NCI-H1694 treated with DMSO at 0.1 percent for 48 hours (cell line): ENCODE measurements at regions not wholly inside any gene's neighbourhood (a gene's known extent, or its start where the extent isn't known, plus 50 kb on each side); places are given as distances from the start of the nearest gene placed in this dataset.
"Not testable (repeated sequence)": the region's sequence is repeated elsewhere in the genome, so short reads cannot be mapped to it uniquely, and the experiment has no call there.

Experiments
- DNase-seq: peaks from one replicate; lab custom pipeline; 2025; lab: John Stamatoyannopoulos, UW

DNA sequence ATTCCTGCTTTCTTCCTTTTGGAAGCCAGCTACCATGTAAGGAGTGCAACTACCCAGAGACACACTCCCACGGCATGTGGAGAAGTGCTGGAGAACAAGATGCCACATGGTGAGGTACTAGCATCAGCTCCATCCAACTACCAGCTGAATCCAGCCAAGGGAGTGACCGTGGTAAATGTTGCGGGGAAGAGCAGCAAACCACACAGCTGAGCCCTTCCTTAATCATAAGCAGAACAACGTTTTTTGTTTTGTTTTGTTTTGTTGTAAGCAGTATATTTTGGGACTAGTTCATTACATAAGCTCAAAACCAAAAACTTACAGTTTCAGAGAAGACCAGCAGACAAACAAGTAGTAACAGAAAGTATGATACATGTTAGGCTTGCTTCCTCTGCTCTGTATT lies 212.6 kb upstream of the ATP10A start:
- no peak for DNase-seq

DNA sequence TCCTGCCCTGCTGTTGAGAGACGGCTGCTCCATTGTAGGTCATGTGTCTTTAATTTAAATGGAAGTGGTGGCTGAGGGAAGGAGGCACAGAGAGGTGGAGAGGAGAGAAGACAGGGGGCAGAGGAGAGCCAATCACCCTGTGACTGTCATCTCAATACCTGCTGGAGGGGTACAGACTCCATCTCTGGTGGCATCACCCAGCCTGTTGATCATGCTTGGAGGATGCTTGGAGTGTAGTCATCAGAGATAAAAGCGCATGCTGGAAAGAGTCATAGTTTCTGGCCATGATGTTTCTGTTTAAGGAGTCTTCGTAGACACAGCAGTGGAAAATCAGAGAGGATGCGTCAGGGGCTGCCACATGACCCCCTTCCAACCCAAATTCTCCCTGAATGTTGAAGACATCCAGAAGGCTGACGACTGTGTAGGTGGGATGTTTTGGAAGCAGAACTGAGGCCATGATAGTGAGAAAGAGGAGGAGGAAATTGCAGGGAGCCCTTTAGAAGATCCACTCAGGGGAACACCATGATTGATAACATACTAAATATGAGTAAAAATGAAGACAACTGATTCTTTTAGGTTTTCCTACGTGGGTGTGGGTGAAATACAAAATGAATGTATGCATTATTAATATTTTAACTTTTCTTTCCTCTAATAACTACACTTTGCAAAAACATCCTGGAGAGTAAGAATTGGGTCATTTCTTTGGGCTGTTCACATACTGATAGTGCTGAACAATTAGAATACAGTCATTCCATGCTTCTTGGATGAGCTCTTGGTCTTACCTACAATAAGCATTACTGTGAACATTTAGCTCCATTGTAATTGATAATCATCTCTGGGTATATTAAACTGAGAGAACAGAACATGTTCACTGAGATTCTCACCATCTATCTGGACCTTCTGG lies 210.6 kb upstream of the ATP10A start:
- no peak for DNase-seq

DNA sequence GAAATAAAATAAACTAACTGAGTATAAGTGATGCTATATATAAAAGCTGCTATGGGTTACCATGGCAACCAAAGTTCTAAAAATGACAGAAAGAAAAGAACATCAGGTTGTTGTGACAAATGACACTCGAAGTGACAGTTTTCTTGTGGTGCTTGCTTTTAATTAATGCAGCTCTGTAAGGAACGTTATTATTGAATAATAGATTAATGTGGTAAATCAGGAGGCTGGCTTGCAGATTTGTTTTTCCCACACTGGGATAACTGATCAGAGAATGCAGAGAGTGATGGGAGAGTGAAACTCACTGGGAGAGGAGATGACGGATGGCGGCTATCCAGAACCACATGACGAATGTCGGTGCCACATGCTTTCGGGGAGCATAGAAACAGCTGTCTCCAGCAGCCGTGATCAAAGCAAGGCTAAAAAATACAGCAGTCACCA lies 207.0 kb upstream of the ATP10A start:
- no peak for DNase-seq

DNA sequence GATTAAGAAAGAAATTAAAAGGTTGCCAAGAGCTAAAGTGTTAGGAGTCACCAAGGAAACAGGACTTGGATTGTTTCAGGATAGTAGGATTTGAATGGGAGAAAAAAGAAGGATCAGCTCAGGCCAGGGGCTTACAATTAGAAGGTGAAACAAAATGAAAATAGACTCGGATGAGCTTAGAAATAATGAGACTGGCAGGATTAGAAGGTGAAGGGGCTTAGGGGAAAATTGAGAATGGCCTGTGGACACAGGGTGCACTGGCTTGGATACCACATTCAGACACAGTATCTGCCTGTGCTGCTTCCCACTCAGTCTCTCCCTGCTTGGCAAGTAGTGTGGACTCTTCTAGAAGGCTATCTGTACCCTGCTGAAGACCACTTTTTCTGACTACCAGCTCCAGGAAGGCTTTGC lies 206.1 kb upstream of the ATP10A start:
- DNase-seq, result no peak

DNA sequence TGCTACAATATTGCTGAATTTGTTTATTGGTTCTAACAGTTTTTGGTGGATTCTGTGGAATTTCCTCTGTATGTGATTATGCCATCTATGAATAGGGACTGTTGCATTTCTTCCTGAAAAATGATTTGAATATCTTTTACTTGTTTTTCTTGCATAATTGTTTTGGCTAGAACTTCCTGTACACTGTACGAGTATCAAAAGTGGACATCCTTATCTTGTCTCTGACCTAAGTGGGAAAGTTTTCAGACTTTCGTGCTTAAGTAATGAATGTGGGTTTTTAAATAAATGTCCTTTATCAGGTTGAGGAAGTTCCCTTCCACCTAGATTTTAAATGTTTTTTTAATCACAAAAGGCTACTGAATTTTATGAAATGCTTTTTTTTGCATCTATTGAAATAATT lies 203.8 kb upstream of the ATP10A start:
- no peak for DNase-seq

DNA sequence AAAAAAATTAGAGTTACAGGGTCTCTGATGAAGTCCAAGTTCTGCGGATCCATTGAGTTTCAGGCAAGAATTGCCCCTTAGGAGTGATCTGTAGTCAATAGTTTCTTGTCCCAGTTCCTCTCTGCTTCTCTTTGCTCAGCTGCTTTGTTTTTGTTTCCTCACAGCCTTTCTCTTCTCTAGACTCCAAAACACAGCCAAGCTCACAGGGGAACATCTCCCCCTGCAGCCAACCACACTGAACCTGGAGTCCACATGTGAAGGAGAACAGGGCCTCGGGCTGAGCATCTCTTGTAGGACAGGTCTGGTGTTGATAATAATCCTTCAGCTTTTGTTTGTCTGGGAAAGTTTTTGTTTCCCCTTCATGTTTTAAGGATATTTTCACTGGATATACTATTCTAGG lies 202.6 kb upstream of the ATP10A start:
- DNase-seq, result no peak

DNA sequence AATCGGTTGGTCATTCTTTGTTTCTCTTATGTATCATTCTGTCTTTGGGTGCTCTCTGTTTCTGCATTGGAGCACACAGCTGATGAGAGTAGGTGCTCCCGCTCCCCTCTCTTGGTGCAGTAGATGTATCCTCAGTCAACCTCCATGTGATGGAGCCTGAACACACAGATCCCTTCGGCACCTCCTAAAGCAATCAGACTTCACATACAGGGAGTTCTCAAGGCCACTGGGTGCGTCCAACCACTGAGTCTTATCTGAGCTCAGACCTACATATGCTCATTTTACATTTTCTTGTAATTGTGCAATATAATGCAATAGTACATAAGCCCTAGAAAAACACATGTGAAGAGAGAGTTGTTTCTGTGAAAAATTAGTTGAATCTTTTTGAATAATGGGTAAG lies 198.1 kb upstream of the ATP10A start:
- no peak for DNase-seq

DNA sequence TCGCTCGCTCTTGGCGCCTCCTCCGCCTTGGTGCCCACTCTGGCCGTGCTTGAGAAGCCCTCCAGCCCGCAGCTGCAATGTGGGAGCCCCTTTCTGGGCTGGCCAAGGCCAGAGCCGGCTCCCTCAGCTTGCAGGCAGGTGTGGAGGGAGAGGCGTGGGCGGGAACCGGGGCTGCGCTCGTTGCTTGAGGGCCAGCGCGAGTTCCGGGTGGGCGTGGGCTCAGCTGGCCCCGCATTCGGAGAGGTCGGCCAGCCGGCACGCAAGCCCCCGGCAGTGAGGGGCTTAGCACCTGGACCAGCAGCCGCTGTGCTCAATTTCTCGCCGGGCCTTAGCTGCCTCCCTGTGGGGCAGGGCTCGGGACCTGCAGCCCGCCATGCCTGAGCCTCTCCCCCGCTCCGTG lies 193.6 kb upstream of the ATP10A start:
- not testable (repeated sequence) for DNase-seq

DNA sequence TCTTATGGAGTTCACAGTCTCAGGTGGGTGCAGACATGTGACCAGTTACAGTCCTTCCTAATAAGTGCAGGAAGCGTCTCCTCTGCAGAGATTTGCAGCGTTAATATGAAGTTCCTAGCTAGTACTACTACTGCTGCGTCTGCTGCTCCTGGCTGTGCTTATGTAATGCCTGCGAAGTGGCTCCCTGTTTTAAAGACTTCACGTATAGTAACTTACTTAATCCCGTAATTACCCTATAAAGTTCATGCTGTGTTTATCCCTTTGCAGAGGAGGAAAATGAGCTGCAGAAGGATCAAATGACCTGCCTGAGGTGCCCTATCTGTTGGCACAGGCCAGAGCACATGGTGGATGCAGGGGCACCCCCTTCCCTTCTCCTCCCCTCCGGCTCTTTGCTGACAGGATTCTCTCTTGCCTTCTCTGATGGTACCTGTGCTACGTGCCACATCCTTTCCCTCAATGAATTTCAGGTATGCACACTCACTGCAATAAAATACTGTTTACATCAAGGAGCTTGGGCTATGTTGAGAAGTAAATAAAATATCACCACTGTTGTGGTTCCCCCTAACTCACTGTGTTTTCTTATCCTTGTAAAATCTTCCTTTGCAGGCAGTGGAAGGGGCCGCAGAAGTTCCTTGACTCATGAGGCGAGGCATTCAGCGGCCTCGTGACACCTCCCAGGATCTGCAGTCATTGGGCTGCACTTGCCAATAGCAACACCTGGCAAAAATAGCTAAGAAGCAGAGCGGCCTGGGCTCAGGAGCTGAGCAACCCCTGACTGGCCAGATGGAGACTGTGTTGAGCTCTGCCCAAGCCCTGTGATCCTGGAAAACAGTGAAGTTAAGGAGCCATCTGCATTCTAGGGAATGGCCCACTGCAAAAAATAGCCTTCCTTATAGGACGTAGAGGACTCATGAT lies 188.9 kb upstream of the ATP10A start:
- DNase-seq, result no peak

DNA sequence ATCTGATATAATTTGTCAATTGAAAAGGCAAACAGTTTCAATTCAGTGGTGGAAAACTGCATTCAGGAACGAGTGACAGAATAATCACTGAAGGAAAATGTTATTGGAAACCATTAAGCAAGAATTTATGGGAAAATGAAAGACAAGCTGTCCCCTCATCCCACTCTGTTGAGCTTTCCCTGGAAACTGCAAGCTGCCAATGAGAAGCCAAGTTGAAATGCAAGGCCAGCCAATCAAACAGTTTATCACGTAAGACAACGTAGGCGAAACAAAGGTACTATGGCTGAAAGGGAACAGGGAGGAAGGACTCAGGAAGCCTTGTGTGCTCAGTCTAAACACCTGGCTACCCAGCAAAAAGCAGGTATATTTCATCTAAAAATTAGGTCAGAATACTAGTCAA lies 187.9 kb upstream of the ATP10A start:
- no peak for DNase-seq

DNA sequence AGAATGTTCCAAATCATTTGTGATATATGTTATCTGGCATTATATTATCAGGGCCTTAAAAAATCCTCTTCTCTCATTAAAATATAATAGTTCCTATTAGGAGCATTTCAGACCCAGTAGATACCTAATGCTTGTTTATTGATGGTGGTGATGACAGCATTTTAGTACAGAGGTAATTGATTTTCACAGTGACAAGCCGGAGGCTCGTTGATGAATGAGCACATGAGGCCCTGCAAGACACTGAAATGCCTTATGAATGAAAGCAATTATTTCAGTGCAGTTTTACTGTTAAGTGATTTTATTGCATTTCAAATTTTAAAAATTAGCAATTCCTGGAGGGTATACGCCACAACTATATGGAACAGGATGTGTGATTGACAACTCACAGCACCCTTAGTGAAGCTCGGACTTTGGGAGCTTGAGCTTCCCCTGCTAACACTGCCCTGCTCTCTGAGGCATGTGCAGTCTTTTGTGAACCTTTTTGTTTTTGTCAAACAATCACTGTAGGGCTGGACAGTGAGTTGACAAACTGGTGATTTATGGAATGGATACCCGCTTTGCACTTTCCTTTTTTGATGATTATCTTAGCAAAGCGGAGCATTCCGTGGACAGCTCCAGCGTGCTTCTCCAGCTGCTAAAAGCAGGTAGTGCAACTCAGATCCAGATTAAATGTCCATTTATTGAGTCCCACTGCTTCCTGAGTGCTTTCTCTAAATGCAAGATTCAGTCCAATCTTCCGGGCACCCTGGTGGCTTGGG lies 187.0 kb upstream of the ATP10A start:
- DNase-seq, result no peak

DNA sequence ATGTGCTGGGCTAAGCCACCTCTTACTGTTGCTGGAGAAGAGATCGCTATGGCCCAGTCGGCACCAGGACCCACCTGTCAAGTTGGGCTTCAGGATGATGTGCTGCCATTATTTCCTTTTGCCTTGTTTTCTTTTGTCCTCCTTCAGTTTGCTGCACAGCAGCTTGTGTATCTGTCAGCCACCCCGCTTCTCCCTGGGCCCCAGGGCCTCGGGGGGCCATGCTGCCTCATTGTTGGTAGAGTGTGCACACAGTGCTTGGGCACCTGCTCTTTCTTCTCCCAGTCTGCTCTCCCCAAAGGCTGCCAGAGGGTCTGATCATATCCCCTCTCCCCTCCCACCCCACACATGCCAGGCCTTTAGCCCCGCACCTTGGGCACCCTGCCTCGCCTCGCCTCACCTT lies 185.5 kb upstream of the ATP10A start:
- no peak for DNase-seq

DNA sequence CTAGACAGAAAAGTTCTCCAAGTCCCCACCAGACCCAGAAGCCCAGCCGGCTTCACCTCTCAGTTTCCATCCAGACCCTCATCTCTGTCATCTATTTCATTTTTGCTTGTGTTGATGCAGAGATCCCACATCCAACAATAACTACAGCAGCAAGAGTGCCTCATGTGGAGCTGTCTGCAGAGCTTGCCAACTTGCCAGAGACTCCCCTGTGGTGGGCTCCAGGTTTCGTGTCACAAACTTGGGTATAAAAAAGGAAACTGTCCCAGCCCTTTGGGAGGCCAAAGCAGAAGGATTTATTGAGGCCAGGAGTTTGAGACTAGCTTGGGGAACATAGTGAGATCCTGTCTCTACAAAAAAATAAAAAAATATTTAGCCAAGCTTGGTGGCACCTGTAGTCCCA lies 182.4 kb upstream of the ATP10A start:
- no peak for DNase-seq

DNA sequence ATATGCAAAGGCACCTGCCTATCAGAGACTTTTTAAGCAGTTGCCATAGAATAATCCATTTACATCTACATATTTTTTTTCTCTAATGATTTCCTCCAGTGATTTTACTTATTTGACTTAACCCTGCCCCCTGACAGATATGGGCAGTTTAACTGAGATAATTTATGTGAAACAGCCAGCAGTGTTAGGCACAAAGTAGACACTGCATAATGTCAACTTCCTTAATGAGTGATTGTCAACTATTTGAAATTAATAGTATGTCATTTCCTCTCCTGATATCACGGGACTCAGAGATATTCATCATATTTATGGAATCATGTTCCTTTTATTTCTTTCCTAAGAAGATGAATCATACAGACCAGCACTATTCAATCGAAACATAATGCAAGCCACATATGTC lies 179.9 kb upstream of the ATP10A start:
- no peak for DNase-seq

DNA sequence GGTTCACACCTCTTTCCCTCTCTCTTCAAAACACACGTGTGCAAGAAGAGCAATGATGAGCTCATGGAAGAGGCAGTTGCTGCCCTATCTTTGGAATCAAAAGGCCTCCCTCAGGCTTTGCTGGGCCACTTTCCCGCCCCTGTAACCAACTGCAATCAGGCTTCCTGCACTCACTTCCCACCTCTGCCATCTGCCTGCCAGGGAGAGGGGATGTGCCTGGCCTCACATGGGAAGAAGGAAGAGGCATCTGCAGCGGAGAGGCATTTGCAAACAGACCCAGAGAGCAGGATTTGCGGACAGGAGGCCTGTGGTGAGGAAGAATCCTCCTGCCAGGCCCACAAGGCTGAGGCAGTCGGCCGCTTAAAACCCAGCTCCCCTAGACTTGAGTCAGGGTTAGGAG lies 175.6 kb upstream of the ATP10A start:
- no peak for DNase-seq

DNA sequence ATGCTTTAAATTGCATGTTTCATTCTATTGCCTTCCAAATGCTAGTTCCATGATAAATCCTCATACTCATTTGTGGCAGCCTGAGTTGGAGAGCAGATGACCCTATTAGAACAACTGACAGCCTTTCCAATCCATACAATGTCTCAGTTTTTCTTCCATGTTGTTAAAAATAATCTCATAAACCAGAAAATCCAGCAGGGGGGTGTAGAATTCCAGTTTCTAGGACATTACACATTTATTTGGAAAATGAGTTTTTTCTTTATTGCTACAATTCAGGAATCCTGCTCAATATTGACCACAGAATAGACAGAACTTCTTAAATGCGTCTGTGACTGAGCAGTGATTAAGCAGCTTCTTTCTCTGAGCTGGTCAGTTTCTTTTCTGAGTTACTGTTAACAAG lies 174.2 kb upstream of the ATP10A start:
- no peak for DNase-seq

DNA sequence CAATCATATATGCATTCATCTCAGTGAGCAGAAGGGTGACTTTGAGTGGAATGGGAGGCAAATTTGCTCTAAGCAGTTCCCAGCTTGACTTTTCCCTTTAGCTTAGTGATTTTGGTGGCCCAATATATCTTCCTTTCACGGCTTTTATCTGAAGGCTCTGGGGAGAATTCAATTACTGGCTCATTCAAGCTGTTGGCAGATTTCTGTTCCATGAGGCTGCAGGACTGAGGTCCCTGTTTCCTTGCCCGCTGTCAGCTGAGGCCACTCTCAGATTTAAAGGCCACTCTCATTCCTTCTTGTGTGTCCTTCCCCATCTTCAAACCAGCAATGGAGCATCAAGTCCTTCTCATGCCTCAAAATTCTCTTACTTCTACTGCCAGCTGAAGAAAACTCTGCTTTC lies 170.4 kb upstream of the ATP10A start:
- DNase-seq, result no peak

DNA sequence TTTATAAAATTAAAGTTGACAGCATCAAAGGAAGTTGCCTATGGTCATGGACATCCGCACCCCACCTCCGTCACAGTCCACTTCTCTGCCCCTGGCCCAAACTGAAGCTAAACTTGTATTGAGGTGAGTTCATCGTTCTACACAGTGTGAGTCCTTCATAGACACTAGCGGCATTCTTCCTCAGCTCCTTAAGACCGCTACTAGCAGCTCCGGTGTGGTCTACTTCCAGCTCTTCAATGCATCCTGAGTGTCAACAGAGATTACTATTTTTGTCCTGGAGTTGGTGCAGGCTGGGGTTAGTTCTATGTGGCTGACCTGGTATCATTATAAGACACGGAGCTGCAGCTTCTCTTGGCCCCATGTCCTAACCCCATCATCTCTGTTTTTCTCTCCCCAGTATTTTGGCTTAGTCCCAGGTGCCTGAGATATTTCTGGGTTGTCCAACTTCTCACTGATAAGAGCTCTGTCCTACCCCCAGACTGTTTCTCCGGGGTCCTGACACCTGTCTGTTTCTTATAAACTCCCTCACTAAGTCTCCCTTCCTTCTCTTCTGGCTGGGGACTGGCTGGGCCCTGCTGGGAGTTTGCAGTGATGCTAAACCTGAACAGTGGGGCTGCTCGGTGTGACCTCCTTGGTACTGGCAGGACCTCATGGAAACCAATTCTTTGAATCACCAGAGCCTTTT lies 169.2 kb upstream of the ATP10A start:
- no peak for DNase-seq

DNA sequence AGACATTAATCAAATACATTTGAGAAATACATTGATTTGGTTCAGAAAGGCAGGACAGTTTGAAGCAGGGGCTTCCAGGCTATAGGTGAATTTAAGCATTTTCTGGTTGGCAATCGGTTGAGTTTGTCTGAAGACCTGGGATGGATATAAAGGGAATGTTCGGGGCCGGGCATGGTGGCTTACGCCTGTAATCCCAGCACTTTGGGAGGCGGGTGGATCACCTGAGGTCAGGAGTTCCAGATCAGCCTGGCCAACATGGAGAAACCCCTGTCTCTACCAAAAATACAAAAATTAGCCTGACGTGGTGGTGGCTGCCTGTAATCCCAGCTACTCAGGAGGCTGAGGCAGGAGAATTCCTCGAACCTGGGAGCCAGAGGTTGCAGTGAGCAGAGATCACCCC lies 166.5 kb upstream of the ATP10A start:
- DNase-seq, result not testable (repeated sequence)

DNA sequence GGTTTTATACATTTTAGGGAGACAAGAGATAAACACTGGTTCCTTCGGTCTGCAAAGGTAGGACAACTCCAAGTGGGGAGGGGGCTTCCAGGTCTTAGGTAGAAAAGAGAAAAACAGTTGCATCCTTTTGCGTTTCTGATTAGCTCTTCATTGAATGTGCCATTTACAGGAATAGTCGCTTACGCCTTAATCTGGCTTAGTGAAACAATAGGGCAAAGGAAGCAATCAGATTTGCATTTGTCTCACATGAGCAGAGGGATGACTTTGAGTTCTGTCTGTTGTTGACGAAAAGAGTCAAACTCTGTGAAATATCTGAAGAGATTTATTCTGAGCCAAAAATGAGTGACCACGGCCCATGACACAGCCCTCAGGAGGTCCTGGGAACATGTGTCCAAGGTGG lies 166.0 kb upstream of the ATP10A start:
- DNase-seq, result no peak

DNA sequence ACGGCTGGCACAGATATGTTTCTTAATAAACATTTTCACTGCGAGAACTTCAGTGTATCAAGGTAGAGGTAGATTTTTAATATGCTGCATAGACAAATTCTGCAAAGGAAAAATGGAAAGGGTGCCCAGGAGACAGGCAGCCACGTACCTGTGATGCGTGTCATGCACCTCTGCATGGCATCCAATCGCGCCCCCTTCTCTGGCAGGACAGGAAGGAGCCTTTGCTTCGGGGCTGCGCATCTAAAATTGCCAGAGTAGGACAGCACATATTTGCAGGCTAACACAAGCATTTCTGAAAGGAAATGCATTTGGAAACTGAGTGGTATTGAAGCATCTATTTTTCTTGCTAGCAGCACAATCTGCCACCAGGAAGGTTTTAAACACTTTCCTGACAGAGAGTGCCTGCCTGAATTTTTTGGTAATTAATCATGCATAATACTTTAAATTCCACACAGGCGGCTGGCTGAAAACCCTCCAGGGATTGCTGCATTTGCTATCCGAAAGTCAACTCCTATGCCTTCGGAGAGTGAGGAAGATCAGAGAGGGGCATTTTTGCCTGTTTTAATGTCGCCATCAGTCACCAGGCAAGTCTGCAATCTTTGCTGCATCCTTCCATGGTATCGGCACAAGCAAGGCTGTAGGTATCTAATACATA lies 165.1 kb upstream of the ATP10A start:
- no peak for DNase-seq
